A204.1 (cell line): ENCODE measurements at regions not wholly inside any gene's neighbourhood (a gene's known extent, or its start where the extent isn't known, plus 50 kb on each side); places are given as distances from the start of the nearest gene placed in this dataset.

Source experiments
- FAIRE-seq: peaks from 2 replicates; lab custom pipeline; 2012; peaks lifted over from hg19 to GRCh38; lab: Jason Lieb, UNC

- FAIRE-seq, result no peak
Observed at GRCh38 chr21:25375675-25376074, 231.6 kb downstream of the MRPL39 start.

GRCh38 chr21:25373126-25374082 lies 233.9 kb downstream of the MRPL39 start:
- no peak for FAIRE-seq

- no peak for FAIRE-seq
Observed at GRCh38 chr21:25371841-25372425, 235.3 kb downstream of the MRPL39 start.

- no peak for FAIRE-seq
Observed at GRCh38 chr21:25370311-25370744, 237.0 kb downstream of the MRPL39 start.

- peak; percentile 27 for FAIRE-seq
Observed at GRCh38 chr21:25369524-25370300, 237.6 kb downstream of the MRPL39 start.

- FAIRE-seq, result no peak
Observed at GRCh38 chr21:25368531-25368930, 238.8 kb downstream of the MRPL39 start.

GRCh38 chr21:25366116-25366515 lies 241.2 kb downstream of the MRPL39 start:
- no peak for FAIRE-seq

- no peak for FAIRE-seq
Observed at GRCh38 chr21:25362375-25363267, 244.7 kb downstream of the MRPL39 start.

- FAIRE-seq, result no peak
Observed at GRCh38 chr21:25361765-25362164, 245.5 kb downstream of the MRPL39 start.

GRCh38 chr21:25361097-25361496 lies 246.2 kb downstream of the MRPL39 start:
- FAIRE-seq, result no peak

- FAIRE-seq, result no peak
Observed at GRCh38 chr21:25360593-25360992, 246.7 kb downstream of the MRPL39 start.

GRCh38 chr21:25359724-25360123 lies 247.6 kb downstream of the MRPL39 start:
- no peak for FAIRE-seq

GRCh38 chr21:25350056-25350455 lies 257.2 kb downstream of the MRPL39 start:
- no peak for FAIRE-seq

GRCh38 chr21:25343774-25344545 lies 263.3 kb downstream of the MRPL39 start:
- no peak for FAIRE-seq

- FAIRE-seq, result no peak
Observed at GRCh38 chr21:25342816-25343215, 264.5 kb downstream of the MRPL39 start.

- FAIRE-seq, result no peak
Observed at GRCh38 chr21:25341981-25342380, 265.3 kb downstream of the MRPL39 start.

GRCh38 chr21:25338415-25338814 lies 268.9 kb downstream of the MRPL39 start:
- no peak for FAIRE-seq

GRCh38 chr21:25334046-25334730 lies 273.1 kb downstream of the MRPL39 start:
- no peak for FAIRE-seq

- FAIRE-seq, result no peak
Observed at GRCh38 chr21:25331286-25331685, 276.0 kb downstream of the MRPL39 start.

- FAIRE-seq, result no peak
Observed at GRCh38 chr21:25330266-25330665, 277.0 kb downstream of the MRPL39 start.
